GM12872 (cell line): ENCODE measurements at regions not wholly inside any gene's neighbourhood (a gene's known extent, or its start where the extent isn't known, plus 50 kb on each side); places are given as distances from the start of the nearest gene placed in this dataset.

ENCODE experiments used
- TF ChIP-seq, protein P1 (sequence below): IDR thresholded peaks from 3 replicates; pipeline ENCODE4 v1.5.1; 2011; ENCODE audit warnings: low read depth, mild to moderate bottlenecking, low read length, moderate library complexity; ENCODE audit not compliant: insufficient read depth

- TF ChIP-seq, protein P1, sequence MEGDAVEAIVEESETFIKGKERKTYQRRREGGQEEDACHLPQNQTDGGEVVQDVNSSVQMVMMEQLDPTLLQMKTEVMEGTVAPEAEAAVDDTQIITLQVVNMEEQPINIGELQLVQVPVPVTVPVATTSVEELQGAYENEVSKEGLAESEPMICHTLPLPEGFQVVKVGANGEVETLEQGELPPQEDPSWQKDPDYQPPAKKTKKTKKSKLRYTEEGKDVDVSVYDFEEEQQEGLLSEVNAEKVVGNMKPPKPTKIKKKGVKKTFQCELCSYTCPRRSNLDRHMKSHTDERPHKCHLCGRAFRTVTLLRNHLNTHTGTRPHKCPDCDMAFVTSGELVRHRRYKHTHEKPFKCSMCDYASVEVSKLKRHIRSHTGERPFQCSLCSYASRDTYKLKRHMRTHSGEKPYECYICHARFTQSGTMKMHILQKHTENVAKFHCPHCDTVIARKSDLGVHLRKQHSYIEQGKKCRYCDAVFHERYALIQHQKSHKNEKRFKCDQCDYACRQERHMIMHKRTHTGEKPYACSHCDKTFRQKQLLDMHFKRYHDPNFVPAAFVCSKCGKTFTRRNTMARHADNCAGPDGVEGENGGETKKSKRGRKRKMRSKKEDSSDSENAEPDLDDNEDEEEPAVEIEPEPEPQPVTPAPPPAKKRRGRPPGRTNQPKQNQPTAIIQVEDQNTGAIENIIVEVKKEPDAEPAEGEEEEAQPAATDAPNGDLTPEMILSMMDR: no peak
These were observed 162.3 kb upstream of the FOXF1 start for GRCh38 chr16:86347916-86348555.

- TF ChIP-seq, protein P1: no peak
These were observed 160.9 kb upstream of the FOXF1 start for GRCh38 chr16:86349338-86349900.

- TF ChIP-seq, protein P1: no peak
These were observed 160.0 kb upstream of the FOXF1 start for GRCh38 chr16:86350289-86350688.

- TF ChIP-seq, protein P1: no peak
These were observed 159.1 kb upstream of the FOXF1 start for GRCh38 chr16:86351041-86351784.

GRCh38 chr16:86353148-86353547, 157.2 kb upstream of the FOXF1 start:
- TF ChIP-seq, protein P1: no peak

GRCh38 chr16:86353948-86354347, 156.4 kb upstream of the FOXF1 start:
- TF ChIP-seq, protein P1: no peak

DNA sequence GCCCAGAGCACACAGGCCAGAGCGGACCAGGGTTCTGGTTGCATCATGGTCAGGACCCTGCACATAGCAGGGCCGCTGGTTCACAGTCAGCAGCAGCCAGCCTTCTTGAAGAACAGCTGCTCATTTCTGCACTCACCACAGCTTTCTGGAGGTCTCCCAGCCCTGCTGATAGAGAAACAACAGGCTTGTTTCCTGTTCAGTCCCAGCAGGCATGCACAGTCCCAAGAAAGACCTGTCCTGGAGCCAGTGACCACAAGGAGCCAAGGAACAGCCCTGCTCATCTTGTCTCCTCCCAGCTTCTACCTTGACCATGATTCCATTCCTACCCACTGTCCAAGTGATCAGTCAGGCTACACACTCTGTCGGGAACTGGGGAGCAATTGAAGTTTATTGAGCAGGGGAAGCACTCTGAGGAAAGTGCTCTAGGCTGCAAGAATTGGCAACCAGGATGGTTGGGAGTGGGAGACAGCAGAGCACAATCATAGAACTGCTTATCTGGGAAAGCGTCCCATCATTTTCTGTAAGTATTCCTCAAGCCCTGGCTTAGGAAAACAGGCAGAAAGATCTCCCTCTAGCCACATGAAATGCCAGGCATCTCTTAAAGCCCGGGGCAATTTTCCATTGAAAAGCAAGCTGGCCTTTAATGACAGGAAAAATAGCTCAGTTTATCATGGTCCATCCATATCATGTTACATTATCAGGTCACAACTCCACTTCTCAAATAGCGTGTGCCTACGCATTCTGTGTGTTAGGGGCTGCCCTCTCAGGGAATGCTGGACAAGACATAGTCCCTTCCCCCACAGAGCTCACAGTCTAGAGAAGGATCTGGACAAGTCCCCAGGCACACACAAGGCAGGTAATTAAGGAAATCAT, 155.4 kb upstream of the FOXF1 start:
- TF ChIP-seq, protein P1: no peak
